GF-D8 (cell line): ENCODE measurements at regions not wholly inside any gene's neighbourhood (a gene's known extent, or its start where the extent isn't known, plus 50 kb on each side); places are given as distances from the start of the nearest gene placed in this dataset.
"Not testable (repeated sequence)": the region's sequence is repeated elsewhere in the genome, so short reads cannot be mapped to it uniquely, and the experiment has no call there.

ENCODE experiments used
- DNase-seq: peaks from one replicate; lab custom pipeline; 2025; lab: John Stamatoyannopoulos, UW

DNA sequence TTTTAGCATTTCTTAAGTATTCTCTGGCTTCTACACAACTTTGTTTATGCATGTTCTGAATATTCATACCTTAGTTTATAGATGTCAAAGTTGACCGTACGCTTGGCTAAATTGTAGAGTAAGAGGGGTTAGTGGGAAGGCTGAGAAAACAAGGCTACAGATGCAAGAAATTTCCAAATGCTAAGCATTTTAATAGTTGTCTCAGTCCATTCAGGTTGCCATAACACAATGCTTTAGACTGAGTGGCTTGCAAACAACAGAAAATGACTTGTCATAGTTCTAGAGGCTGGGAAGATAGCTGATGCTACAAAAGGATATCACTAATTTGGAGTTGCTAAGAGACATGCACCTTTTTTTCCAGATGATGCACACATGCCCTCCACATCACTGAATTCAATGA lies 53.0 kb upstream of the C1QTNF3 start:
- not testable (repeated sequence) for DNase-seq

DNA sequence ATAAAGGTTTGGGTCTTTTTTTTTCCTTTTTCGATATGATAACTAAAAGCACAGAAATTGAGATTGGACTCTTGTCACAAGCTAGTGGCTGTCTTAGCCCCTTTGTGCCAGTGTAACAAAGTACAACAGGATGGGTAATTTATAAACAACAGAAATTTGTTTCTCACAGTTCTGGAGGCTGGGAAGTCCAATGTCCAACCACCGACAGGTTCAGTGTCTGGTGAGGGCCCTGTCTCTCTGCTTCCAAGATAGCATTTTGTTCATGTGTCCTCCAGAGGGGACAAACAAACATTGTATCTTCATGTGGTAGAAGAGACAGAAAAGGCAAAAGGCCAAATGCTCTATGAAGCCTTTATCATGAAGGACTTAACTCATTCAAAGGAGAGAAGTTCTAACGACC lies 56.9 kb upstream of the C1QTNF3 start:
- not testable (repeated sequence) for DNase-seq

DNA sequence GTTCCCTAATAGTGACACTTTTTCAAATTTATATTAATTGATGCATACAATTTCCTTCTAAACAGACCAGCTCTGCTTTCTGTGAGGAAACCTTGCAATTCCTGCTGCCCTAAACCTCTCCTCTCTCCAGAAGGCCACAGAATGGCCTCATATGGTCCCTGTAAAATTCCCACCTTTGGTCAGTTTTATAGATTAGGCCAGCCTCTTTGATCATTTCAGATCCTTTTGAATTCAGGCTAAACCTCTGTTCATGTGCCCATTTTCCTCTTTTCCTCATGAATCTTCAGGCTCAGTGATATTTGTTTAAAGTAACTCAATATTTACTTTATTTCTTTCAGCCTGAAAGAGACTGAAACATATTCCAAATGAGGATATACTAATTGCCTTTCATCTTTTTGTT lies 58.6 kb upstream of the C1QTNF3 start:
- DNase-seq, result not testable (repeated sequence)

DNA sequence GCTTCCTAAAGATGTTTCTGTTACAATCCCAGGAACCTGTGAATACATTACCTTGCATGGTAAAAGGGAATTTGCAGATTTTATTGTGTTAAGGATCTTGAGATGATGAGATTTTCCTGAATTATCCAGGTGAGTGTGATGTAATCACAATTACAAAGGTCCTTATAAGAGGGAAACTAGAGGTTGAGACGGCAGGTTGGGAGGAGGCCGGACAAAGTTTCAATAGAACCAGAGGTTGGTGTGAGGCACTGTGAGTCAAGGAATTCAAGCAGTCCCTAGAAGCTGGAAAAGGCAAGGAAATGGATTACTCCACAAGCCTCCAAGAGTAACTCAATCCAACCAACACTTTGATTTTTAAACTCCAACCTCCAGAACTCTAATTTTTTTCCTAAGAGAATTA lies 65.9 kb upstream of the C1QTNF3 start:
- DNase-seq, result not testable (repeated sequence)

DNA sequence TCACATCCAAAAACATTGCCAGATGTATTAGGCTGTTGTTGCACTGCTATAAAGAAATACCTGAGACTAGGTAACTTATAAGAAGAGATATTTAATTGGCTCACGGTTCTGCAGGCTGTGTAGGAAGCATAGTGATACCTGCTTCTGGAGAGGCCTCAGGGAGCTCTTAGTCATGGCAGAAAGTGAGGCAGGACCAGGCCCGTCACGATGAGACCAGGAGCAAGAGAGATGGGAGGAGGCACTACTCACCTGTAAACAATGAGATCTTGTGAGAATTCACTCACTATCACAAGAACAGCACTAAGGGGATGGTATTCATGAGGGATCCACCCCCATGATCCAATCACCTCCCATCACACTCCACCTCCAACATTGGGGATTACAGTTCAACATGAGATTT lies 81.3 kb upstream of the C1QTNF3 start:
- DNase-seq, result not testable (repeated sequence)

DNA sequence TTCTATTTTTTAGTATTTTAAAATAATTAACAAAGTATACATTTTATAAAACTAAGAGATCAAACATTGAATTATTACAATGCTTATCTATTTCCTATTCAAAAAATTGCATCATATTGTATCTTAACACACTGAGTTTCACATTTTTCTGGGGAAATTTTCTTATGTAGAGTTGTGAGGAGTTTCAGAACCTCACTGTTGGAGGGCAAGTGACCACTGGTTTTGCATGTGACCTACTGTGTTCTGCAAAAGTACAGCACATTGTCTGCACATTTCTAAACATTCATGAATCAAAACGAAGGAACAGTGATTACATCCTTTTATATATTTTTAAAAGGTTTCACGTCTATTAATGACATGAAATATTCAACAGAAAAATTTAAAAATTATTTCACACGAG lies 82.3 kb upstream of the C1QTNF3 start:
- DNase-seq, result not testable (repeated sequence)

DNA sequence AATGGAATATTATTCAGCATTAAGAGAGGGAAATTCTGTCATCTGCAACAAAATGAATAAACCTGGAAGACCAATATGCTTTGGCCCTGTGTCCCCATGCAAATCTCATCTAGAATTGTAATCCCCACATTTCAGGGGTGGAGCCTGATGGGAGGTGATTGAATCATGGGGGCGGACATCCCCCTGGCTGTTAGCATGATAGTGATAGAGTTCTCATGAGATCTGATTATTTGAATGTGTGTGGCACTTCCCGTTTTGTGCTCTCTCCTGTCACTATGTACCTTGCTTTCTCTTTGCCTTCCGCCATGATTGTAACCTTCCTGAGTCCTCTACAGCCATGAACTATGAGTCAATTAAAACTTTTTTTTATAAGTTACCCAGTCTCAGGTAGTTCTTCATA lies 83.7 kb upstream of the C1QTNF3 start:
- not testable (repeated sequence) for DNase-seq

DNA sequence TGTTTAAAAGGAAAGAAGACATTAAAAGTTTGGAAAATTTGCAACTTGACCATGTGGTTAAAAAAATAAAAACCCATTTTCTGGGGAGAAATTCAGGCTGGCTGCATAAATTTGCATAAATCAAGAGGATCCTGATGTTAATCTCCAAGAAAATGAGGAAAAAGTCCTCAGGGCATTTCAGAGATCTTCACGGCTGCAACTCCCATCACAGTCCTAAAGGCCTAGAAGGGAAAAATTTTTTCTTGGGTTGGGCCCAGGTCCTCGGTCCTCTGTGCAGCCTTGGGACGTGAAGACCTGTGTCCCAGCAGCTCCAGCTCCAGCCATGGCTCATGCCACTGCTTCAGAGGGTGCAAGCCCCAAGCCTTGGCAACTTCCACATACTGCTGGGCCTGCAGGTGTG lies 84.8 kb upstream of the C1QTNF3 start:
- DNase-seq, result not testable (repeated sequence)

DNA sequence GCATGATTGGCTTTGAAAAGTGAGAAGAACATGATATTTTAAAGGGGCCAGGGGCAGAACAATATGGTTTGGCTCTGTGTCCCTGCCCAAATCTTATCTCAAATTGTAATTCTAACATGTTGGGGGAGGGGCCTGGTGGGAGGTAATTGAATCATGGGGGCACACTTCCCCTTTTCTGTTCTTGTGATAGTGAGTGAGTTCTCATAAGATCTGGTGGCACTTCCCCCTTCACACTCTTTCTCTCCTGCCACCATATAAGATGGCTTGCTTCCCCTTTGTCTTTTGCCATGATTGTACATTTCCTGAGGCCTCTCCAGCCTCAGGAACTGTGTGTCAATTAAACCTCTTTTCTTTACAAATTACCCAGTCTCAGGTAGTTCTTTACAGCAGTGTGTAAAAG lies 85.9 kb upstream of the C1QTNF3 start:
- not testable (repeated sequence) for DNase-seq

DNA sequence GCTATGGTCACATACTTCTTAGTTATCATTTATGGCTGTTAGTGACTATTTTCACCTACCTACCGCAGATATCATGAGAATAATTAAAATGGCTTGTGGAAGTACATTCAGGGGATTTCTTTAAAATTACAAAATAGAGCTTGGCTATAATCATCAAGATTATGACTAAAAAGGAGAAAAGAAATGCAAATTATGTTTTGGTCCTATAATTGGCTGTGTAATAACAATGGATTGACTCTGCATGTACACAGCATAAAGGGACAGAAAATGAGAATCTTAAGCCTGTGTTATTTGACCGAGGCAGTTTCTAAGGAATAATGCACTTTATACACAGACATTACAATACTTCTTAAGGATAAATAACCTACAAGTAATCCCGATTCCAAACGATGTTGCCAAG lies 112.0 kb upstream of the C1QTNF3 start:
- not testable (repeated sequence) for DNase-seq

DNA sequence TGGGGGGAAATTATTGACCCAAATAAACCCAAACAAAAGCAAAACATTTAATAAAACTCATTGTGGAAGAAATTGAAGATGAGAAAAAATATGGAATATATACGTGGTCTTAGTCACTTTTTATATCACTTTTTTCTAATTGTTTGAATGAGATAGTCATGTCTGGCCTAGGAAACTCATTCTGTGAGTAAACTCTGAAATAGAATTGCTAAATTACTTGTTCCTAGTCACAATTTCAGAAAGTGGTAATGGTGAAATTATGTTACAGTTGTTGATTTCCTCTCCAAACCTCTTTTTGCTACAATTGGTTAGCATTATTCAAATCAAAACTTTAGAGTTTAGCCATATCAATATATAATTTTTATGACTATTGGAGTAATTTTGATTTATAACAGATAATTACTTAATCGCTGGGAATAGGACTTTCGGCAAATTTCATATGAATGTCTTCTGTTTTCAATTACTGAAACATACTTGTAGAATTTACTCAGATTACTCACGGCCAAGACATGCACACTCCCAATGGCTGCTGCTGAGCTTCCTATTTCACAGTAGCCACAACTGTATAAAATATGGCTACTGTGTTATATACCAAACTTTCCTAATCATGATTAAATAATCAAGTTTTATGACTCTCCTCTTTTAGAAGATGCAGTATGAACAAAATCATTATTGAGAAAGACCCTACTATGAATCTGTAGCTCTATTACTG lies 113.8 kb upstream of the C1QTNF3 start:
- not testable (repeated sequence) for DNase-seq

DNA sequence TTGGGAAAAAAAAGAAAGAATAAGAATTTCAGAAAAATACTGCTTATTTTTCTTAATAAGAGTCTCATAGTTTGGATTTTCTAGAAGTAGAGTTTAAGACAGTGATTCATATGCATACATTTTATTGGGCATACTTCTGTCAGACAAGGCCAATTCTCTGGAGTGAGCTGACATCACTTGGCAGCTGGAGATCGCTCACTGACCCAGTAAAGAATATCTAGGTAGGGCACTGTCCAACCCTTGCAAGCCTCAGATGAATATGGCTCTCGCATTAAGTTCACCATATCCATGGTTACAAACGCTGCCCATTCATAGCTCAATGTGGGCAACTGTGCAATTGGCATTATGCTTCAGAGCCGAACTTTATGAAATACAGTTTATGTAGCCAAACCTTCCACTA lies 117.9 kb upstream of the C1QTNF3 start:
- DNase-seq, result not testable (repeated sequence)

DNA sequence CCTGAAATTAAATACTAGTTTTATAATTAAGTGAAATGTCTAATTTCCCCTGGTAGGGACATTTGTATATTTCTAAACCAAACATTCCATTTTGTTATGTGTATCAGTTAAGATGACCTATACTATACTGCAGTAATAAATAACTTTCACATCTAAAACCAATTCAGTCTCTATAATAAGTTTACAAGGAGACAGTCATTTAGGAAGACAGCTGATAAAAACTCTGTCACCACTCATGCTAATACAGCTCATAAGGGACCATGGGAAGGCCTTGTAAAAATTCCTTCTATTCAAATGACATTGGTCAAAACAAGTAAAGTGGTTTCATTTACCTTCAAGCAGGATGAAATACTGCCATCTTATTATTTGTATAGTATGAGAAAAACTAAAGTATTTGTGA lies 128.4 kb upstream of the C1QTNF3 start:
- not testable (repeated sequence) for DNase-seq

DNA sequence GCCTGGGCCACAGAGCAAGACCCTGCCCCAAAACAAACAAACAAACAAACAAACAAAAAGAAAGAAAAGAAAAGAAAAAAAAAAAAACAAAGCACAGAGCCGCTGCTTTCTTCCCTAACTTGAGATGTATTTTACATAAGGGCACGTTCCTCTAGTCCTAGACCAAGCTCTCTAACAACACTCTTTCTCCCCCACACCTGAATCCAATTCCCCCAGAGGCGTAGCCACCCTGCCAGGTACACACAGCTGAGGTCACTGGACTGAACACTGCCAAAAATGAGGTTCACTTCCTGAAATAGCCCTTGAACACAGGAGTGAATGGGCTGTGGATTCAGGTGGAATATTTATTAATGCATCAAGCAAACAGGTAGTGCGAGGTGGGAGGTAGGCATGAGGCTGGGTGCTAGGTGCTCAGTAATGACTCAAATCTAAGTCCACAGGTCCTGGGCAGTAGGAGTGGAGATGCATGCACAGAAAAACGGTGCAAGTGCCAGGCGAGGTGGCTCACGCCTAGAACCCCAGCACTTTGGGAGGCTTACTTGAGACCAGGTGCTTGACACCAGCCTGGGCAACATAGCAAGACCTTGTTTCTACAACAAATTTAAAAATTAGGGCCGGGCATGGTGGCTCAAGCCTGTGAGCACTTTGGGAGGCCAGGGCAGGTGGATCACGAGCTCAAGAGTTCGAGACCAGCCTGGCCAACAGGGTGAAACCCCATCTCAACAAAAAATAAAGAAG lies 136.6 kb upstream of the C1QTNF3 start:
- DNase-seq, result not testable (repeated sequence)

DNA sequence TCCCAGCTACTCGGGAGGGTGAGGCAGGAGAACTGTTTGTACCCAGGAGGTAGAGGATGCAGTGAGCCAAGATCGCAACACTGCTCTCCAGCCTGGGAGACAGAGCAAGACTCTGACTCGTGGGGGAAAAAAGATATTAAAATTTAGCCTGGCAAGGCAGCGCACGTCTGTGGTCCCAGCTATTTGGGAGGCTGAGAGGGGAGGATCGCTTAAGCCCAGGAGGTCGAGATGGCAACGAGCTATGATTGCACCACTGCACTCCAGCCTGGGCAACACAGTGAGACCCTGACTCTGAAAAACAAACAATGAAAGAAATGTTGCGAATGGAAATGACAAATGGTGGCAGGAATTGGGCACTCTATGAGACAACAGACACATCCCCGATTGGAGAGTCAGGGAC lies 137.2 kb upstream of the C1QTNF3 start:
- not testable (repeated sequence) for DNase-seq

DNA sequence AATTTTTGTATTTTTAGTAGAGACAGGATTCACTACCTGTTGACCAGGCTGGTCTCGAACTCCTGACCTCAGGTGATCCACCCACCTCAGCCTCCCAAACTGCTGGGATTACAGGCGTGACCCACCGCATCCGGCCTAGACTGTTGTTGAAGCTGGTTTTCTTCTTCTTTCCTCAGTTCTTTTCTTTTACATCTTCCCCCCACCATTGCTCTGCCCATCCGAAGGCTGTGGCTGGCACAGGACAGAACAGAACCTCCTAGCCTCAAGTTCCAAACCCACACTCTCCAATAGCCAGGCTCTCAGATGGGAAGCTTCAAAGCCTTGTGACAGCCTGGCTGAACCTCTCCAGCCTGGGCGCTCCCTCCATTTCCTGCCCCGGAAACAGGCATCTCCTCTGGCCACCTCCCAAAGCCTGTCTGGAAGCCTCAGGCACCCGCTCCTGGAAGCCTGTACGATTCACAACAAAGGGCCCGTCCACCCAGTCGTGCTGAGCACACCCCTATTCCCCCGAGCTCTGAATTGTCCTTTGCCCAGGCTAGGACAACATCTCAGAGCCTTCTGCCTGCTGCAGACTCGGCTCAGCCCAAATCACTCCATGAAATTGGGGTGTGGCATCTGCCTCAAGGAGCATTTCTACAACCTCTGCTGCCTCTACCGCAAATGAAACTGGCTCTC lies 138.1 kb upstream of the C1QTNF3 start:
- not testable (repeated sequence) for DNase-seq

DNA sequence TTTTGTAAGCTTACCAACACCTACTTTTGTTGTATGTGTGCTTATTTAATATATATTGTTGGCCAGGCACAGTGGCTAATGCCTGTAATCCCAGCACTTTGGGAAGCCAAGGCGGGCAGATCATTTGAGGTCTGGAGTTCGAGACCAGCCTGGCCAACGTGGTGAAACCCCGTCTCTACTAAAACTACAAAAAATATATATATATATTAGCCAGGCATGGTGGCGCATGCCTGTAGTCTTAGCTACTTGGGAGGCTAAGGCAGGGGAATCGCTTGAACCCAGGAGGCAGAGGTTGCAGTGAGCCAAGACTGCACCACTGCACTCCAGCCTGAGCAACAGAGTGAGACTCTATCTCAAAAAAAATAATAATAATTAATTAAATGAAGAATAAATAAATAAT lies 142.0 kb upstream of the C1QTNF3 start:
- DNase-seq, result not testable (repeated sequence)

DNA sequence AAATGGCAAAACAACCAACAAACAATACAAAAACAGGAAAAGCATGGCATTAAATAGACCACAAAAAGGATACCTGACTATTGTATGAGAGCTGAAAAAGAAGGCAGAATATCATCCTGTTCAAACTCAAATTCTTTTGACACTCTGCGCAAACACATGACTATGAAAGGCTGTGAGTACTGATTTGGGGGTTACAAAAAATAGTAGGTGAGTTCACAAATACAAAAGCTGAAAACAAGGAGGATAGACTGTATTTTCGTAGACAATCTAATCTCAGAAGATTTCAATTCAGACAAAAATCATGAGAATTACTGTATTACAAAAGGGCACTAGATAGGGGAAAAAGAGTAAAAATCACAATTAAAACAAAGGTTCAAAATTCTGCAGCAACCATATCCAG lies 142.6 kb upstream of the C1QTNF3 start:
- DNase-seq, result not testable (repeated sequence)

DNA sequence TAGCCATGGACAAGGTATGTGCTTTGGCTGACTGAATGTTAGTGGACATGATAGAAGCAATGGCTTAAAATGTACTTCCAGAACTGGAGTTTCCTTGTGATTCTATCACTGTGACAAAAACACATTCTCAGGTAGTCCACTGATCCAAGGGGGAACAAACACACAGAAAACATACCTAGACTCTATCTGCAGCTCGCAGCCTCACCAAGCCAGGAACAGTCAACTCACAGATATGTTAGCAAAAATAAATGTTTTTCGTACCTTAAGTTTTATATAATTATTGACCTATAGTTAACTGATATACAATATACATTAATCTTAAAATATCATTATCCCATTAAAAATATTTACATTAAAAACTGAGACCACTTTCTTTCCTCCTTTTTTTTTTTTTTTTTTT lies 143.1 kb upstream of the C1QTNF3 start:
- not testable (repeated sequence) for DNase-seq

DNA sequence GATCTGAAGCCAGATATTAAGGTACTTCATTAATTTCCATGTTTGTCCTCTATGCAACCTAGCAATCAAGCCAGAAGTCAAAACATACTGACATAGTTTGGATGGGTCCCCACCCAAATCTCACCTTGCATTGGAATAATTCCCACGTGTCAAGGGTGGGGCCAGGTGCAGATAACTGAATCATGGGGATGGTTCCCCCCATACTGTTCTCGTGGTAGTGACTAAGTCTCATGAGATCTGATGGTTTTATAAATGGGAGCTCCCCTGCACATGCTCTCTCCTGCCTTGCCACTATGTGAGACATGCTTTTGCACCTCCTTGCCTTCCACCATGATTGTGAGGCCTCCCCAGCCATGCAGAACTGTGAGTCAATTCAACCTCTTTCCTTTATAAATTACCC lies 143.9 kb upstream of the C1QTNF3 start:
- DNase-seq, result not testable (repeated sequence)

DNA sequence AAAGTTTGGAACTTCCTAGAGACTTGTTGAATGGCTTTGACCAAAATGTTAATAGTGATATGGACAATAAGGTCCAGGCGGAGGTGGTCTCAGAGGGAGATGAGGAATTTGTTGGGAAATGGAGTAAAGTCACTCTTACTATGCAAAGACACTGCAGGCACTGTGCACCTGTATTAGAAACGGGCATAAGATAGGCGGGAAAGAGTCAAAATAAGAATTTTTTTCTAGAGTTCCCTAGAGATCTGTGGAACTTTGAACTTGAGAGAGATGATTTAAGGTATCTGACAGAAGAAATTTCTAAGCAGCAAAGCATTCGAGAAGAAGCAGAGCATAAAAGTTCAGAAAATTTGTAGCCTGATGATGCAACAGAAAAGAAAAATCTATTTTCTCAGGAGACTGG lies 144.4 kb upstream of the C1QTNF3 start:
- not testable (repeated sequence) for DNase-seq

DNA sequence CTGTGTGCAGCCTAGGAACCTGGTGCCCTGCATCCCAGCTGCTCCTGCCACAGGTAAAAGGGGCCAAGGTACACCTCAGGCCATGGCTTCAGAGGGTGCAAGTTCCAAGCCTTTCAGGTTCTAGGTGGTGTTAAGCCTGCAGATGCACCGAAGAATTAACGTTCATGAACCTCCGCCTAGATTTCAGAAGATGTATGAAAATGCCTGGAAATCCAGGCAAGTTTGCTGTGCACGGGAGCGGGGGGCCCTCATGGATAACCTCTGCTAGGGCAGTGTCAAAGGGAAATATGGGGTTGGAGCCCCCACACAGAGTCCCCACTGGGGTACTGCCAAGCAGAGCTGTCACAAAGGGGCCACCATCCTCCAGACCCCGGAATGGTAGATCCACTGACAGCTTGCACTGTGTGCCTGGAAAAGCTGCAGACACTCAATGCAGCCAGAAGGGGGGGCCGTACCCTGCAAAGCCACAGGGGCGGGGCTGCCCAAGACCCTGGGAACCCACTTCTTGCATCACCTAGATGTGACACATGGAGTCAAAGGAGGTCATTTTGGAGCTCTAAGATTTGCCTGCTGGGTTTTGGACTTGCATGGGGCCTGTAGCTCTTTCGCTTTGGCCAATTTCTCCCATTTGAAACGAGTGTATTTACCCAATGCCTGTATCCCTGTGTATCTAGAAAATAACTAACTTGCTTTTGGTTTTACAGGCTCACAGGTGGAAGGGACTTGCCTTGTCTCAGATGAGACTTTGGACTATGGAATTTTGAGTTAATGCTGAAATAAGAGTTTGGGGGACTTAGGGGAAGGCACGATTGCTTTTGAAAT lies 145.2 kb upstream of the C1QTNF3 start:
- not testable (repeated sequence) for DNase-seq
